ENCODE measurements at regions not wholly inside any gene's neighbourhood (a gene's known extent, or its start where the extent isn't known, plus 50 kb on each side); places are given as distances from the start of the nearest gene placed in this dataset.

DNA sequence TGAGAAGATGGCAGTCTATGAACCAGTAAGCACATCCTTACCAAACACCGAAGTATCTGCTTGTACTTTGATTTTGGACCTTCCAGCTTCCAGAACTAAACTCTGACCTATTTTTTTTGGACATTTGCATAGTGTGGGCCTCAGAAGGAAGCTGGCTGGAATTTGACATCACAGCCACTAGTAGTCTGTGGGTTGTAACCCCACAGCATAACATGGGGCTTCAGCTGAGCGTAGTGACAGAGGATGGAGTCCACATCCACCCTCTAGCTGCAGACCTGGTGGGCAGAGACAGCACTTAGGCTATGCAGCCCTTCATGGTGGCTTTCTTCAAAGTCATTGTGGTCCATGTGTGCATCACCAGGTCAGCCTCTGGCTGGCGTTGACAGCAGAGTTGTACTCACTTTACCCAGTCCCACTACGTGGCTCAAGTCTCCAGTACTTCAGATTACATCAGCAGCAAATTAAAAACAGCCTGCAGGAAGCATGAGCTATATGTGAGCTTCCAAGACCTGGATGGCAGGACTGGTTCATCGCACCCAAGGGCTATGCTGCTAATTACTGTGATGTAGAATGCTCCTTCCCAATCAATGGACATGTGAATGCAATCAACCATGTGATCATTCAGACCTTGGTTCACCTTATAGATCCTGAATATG, 58.6 kb upstream of the VPREB1 start:
- TF ChIP-seq POLR2A (IDR thresholded peaks at IDR 0.05): no peak
- TF ChIP-seq, protein P1, sequence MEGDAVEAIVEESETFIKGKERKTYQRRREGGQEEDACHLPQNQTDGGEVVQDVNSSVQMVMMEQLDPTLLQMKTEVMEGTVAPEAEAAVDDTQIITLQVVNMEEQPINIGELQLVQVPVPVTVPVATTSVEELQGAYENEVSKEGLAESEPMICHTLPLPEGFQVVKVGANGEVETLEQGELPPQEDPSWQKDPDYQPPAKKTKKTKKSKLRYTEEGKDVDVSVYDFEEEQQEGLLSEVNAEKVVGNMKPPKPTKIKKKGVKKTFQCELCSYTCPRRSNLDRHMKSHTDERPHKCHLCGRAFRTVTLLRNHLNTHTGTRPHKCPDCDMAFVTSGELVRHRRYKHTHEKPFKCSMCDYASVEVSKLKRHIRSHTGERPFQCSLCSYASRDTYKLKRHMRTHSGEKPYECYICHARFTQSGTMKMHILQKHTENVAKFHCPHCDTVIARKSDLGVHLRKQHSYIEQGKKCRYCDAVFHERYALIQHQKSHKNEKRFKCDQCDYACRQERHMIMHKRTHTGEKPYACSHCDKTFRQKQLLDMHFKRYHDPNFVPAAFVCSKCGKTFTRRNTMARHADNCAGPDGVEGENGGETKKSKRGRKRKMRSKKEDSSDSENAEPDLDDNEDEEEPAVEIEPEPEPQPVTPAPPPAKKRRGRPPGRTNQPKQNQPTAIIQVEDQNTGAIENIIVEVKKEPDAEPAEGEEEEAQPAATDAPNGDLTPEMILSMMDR (IDR thresholded peaks at IDR 0.05): no peak

Measured in right lobe of liver (tissue), 4 donors.